ENCODE measurements at regions not wholly inside any gene's neighbourhood (a gene's known extent, or its start where the extent isn't known, plus 50 kb on each side); places are given as distances from the start of the nearest gene placed in this dataset.

- TF ChIP-seq CTCF (IDR thresholded peaks at IDR 0.05 in 2 of 3, conservative IDR thresholded peaks at IDR 0.05 in 1 of 3; ENCODE audit: borderline replicate concordance in 1 of 3, insufficient read depth in 1 of 3, low read depth in 2 of 3, low read length in 2 of 3) (no peak), RAD21 (IDR thresholded peaks at IDR 0.05; ENCODE audit: low read depth) (no peak), POLR2A (IDR thresholded peaks at IDR 0.05; ENCODE audit: borderline replicate concordance, extremely low read depth, insufficient read depth, insufficient read length) (no peak)
Observed at GRCh38 chr2:8489751-8490150, 192.1 kb upstream of the ID2 start.
